Hematopoietic multipotent progenitor cell (in vitro differentiated cells): ENCODE measurements at regions not wholly inside any gene's neighbourhood (a gene's known extent, or its start where the extent isn't known, plus 50 kb on each side); places are given as distances from the start of the nearest gene placed in this dataset.

ENCODE experiments used
- DNase-seq, 3 donors: peaks; one replicate each; pipeline ENCODE4 v3.0.0-alpha.2; 2011 to 2015; ENCODE audit warnings: low read depth in 2 of 3, low spot score in 2 of 3

GRCh38 chr15:39100106-39100660, 480.7 kb upstream of the THBS1 start:
- no peak for DNase-seq

- DNase-seq = no peak
Measured at GRCh38 chr15:39102431-39102830, 478.4 kb upstream of the THBS1 start.

GRCh38 chr15:39106950-39107349, 473.9 kb upstream of the THBS1 start:
- DNase-seq = no peak

- DNase-seq = no peak
Measured at GRCh38 chr15:39108021-39108420, 472.9 kb upstream of the THBS1 start.

GRCh38 chr15:39110336-39110735, 470.5 kb upstream of the THBS1 start:
- DNase-seq = no peak

- DNase-seq = no peak
Measured at GRCh38 chr15:39110746-39111145, 470.1 kb upstream of the THBS1 start.

- no peak for DNase-seq
Measured at GRCh38 chr15:39113741-39114140, 467.1 kb upstream of the THBS1 start.

- no peak for DNase-seq
Measured at GRCh38 chr15:39114690-39115378, 466.0 kb upstream of the THBS1 start.

GRCh38 chr15:39115379-39116057, 465.4 kb upstream of the THBS1 start:
- no peak for DNase-seq

GRCh38 chr15:39118510-39118909, 462.4 kb upstream of the THBS1 start:
- no peak for DNase-seq

GRCh38 chr15:39124155-39124552, 456.7 kb upstream of the THBS1 start:
- no peak for DNase-seq

- DNase-seq = no peak
Measured at GRCh38 chr15:39124553-39125171, 456.2 kb upstream of the THBS1 start.

- no peak for DNase-seq
Measured at GRCh38 chr15:39125226-39125625, 455.7 kb upstream of the THBS1 start.

- DNase-seq = peak in 2 of 3 donors; percentile 42 to 70
Measured at GRCh38 chr15:39125904-39126303, 455.0 kb upstream of the THBS1 start.

- no peak for DNase-seq
Measured at GRCh38 chr15:39127151-39127790, 453.6 kb upstream of the THBS1 start.

GRCh38 chr15:39127925-39128617, 452.8 kb upstream of the THBS1 start:
- DNase-seq = peak in 2 of 3 donors; percentile 58 to 63

GRCh38 chr15:39128746-39129145, 452.1 kb upstream of the THBS1 start:
- no peak for DNase-seq

GRCh38 chr15:39130556-39131379, 450.1 kb upstream of the THBS1 start:
- DNase-seq = no peak

GRCh38 chr15:39131609-39132008, 449.3 kb upstream of the THBS1 start:
- no peak for DNase-seq

- no peak for DNase-seq
Measured at GRCh38 chr15:39132070-39132469, 448.8 kb upstream of the THBS1 start.
